Breast epithelium (tissue), 3 donors: ENCODE measurements at regions not wholly inside any gene's neighbourhood (a gene's known extent, or its start where the extent isn't known, plus 50 kb on each side); places are given as distances from the start of the nearest gene placed in this dataset.

Experiments used
- CTCF ChIP-seq, 3 donors: fragments of 450-650 bp; IDR thresholded peaks; one replicate each; pipeline ENCODE4 v1.5.1; 2016 to 2017; ENCODE audit warnings: antibody characterized with exemption in 3 of 3, mild to moderate bottlenecking in 3 of 3, moderate library complexity in 3 of 3
- POLR2A ChIP-seq: fragments of 450-650 bp; IDR thresholded peaks from one replicate; pipeline ENCODE4 v1.6.1; 2016; ENCODE audit warnings: antibody characterized with exemption, mild to moderate bottlenecking, moderate library complexity
- POLR2AphosphoS5 ChIP-seq, 3 donors: sonication (generic); formaldehyde crosslinking; IDR thresholded peaks; one replicate each; pipeline ENCODE4 v1.6.1; 2017; ENCODE audit warnings: antibody characterized with exemption in 3 of 3

DNA sequence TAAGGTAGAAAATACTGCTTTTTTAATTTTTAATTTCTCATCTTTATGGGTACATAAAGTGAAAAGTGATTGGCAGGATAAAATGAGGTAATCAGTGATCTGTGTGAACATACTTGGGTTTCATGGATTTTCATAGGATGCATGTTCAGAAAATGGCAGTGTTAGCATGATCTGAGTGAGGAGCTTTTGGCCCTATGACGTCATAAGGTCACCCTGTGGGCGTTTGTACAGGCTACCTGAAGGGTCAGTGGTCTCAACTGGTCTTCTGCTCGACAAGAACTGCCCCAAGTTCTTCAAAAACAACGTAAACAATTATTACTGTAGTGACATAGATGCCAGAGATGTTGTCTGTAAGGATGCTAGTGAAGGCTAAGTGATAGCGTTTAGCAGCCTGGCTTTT is 124.5 kb upstream of the OSTN start:
- TF ChIP-seq CTCF (IDR thresholded peaks at IDR 0.05) (no peak), POLR2A (no peak), POLR2AphosphoS5 (IDR thresholded peaks at IDR 0.05) (no peak)
